Epithelial cell of proximal tubule (primary cell): ENCODE measurements at regions not wholly inside any gene's neighbourhood (a gene's known extent, or its start where the extent isn't known, plus 50 kb on each side); places are given as distances from the start of the nearest gene placed in this dataset.

Experiments
- DNase-seq: peaks from one replicate; pipeline ENCODE4 v3.0.0-alpha.2; 2011; ENCODE audit warnings: low read depth
- H3K4me3 ChIP-seq: 2 replicates; pipeline ENCODE4 v1.5.1; 2011; ENCODE audit warnings: low read depth, mild to moderate bottlenecking, low read length
- CTCF ChIP-seq: conservative IDR thresholded peaks from 2 replicates; pipeline ENCODE4 v1.5.1; 2012; ENCODE audit warnings: low read depth, mild to moderate bottlenecking, low read length

- TF ChIP-seq CTCF: no peak
- H3K4me3 ChIP-seq: no peak overlapping the region
- no peak for DNase-seq
Measured at GRCh38 chr1:168974117-168974516, 132.4 kb upstream of the ATP1B1 start.

DNA sequence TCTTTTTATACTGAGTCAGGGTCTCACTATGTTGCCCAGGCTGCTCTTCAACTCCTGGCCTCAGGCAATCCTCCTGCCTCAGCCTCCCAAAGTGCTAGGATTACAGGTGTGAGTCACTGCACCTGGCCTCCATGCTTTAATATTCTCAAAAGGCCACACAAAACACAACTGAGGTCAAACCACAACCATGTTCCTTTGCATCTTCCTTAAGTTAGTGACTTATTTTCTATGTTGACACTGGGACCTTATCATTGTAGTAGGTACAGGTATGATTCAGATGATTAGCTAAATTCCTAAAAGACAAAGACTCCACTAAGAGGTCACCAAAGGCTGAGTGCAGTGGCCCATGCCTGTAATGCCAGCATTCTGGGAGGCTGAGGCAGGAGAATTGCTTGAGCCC, 131.9 kb upstream of the ATP1B1 start:
- no peak for DNase-seq

DNA sequence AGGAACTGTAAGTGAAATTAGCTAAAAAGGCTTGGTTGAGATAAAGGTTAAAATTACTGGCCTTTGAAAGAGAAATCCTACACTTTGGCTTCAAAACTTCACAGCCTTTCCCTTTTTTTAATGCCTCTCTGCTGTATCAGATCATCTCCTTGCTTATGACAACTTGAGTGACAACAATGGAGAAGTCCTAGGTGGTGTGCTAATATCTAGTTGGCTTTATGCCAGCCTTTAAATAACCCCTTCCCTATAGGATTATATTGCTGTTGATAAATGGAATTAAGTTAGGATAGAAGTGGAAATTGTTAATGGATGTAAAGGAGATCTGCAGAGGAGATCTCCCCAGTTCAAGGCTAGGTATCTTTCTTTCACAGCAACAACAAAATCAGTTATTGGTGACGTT, 130.2 kb upstream of the ATP1B1 start:
- DNase-seq: no peak
- TF ChIP-seq CTCF: no peak
- H3K4me3 ChIP-seq: no peak overlapping the region

More for the DNA sequence above, 131.9 kb upstream of the ATP1B1 start:
- no peak for TF ChIP-seq CTCF
- H3K4me3 ChIP-seq: no peak overlapping the region

- no peak for TF ChIP-seq CTCF
- H3K4me3 ChIP-seq: no peak overlapping the region
- DNase-seq: no peak
Measured at GRCh38 chr1:168977618-168978017, 128.9 kb upstream of the ATP1B1 start.

GRCh38 chr1:168979276-168979675, 127.2 kb upstream of the ATP1B1 start:
- DNase-seq: no peak
- H3K4me3 ChIP-seq: no peak overlapping the region
- TF ChIP-seq CTCF: no peak

- DNase-seq: no peak
- TF ChIP-seq CTCF: no peak
- no peak overlapping the region for H3K4me3 ChIP-seq
Measured at GRCh38 chr1:168980180-168980579, 126.3 kb upstream of the ATP1B1 start.

GRCh38 chr1:168980656-168981055, 125.8 kb upstream of the ATP1B1 start:
- DNase-seq: no peak
- no peak overlapping the region for H3K4me3 ChIP-seq
- no peak for TF ChIP-seq CTCF
